ENCODE measurements at regions not wholly inside any gene's neighbourhood (a gene's known extent, or its start where the extent isn't known, plus 50 kb on each side); places are given as distances from the start of the nearest gene placed in this dataset.
"Not testable (repeated sequence)": the region's sequence is repeated elsewhere in the genome, so short reads cannot be mapped to it uniquely, and the experiment has no call there.

DNA sequence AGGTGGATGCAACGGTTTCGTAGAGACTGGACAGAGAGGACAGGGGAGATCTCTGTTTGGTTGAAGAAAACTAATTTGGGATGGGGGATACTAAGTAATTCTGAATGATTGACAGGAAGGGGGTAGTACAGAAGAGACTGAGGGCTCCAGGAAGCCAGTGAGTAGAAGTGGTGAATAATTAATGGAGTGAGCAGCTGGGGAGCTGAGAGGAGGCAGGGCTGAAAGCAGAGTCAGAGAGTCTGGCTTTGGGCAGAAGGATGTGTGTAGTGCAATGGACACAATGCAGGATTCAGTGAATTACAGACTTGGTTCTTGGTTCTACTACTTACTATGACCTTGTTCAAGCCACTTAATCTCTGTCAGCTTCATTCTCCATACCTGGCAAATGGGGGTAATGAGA is 161.7 kb downstream of the RBMX2 start:
- H3K27ac Mint-ChIP-seq = no peak overlapping the region
- H3K4me1 Mint-ChIP-seq (ENCODE audit: low read depth) = peaks cover 27% of the 10 kb centered on the region
- no peaks in the 10 kb centered on the region for H3K9me3 Mint-ChIP-seq (ENCODE audit: low read depth)
- no peak for DNase-seq (ENCODE audit: low spot score, unreplicated experiment)
- H3K36me3 Mint-ChIP-seq (ENCODE audit: insufficient read depth) = no peaks in the 10 kb centered on the region
- TF ChIP-seq, protein P1, sequence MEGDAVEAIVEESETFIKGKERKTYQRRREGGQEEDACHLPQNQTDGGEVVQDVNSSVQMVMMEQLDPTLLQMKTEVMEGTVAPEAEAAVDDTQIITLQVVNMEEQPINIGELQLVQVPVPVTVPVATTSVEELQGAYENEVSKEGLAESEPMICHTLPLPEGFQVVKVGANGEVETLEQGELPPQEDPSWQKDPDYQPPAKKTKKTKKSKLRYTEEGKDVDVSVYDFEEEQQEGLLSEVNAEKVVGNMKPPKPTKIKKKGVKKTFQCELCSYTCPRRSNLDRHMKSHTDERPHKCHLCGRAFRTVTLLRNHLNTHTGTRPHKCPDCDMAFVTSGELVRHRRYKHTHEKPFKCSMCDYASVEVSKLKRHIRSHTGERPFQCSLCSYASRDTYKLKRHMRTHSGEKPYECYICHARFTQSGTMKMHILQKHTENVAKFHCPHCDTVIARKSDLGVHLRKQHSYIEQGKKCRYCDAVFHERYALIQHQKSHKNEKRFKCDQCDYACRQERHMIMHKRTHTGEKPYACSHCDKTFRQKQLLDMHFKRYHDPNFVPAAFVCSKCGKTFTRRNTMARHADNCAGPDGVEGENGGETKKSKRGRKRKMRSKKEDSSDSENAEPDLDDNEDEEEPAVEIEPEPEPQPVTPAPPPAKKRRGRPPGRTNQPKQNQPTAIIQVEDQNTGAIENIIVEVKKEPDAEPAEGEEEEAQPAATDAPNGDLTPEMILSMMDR (IDR thresholded peaks at IDR 0.05; ENCODE audit: unreplicated experiment) = no peak
- H3K4me3 Mint-ChIP-seq (ENCODE audit: low read depth) = no peak overlapping the region
- H3K27me3 Mint-ChIP-seq = no peaks in the 10 kb centered on the region

DNA sequence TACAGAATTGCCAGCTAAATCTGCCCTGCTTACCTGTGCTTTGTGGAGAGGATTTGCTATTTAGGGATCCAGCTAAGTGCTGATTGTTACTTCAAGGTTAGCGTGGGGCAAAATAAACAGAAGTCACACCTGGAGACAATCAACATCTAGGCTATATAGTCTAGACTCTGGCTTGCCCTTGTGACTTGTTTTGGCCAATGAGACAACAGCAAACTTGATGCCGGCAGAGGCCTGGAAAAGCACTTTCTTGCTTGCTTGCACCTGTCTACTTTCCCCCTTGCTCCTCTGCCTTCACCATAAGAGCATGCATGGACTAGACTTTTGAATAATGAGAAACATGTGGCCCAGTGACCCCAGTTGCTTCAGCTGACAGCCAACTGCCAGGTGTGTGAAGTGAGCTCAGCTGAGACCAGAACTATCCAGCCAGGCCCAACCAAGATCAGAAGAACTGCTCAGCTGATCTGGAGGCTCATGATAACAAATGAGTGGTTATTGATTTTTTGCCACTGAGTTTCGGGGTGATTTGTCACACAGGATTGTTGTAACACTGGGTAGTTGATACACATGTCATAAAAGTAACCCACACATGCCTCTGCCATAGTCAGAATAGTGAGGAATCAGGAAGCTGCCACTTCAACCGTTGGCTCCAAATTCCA is 164.4 kb downstream of the RBMX2 start:
- H3K4me1 Mint-ChIP-seq (ENCODE audit: low read depth) = peaks cover 21% of the 10 kb centered on the region
- TF ChIP-seq, protein P1 (IDR thresholded peaks at IDR 0.05; ENCODE audit: unreplicated experiment) = no peak
- H3K4me3 Mint-ChIP-seq (ENCODE audit: low read depth) = no peak overlapping the region
- peak overlapping the region; percentile 72 for H3K27ac Mint-ChIP-seq
- no peaks in the 10 kb centered on the region for H3K27me3 Mint-ChIP-seq
- no peaks in the 10 kb centered on the region for H3K9me3 Mint-ChIP-seq (ENCODE audit: low read depth)
- H3K36me3 Mint-ChIP-seq (ENCODE audit: insufficient read depth) = no peaks in the 10 kb centered on the region
- DNase-seq (ENCODE audit: low spot score, unreplicated experiment) = no peak

DNA sequence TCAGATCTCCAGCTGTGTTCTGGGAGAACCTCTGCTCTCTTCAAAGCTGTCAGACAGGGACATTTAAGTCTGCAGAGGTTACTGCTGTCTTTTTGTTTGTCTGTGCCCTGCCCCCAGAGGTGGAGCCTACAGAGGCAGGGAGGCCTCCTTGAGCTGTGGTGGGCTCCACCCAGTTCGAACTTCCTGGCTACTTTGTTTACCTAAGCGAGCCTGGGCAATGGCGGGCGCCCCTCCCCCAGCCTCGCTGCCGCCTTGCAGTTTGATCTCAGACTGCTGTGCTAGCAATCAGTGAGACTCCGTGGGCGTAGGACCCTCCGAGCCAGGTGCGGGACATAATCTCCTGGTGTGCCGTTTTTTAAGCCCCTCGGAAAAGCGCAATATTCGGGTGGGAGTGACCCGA is 171.2 kb downstream of the RBMX2 start:
- not testable (repeated sequence) for H3K4me3 Mint-ChIP-seq (ENCODE audit: low read depth); H3K27ac Mint-ChIP-seq; H3K9me3 Mint-ChIP-seq (ENCODE audit: low read depth); H3K36me3 Mint-ChIP-seq (ENCODE audit: insufficient read depth); H3K4me1 Mint-ChIP-seq (ENCODE audit: low read depth); H3K27me3 Mint-ChIP-seq; DNase-seq (ENCODE audit: low spot score, unreplicated experiment)
